Neutrophil (primary cell): ENCODE measurements at regions not wholly inside any gene's neighbourhood (a gene's known extent, or its start where the extent isn't known, plus 50 kb on each side); places are given as distances from the start of the nearest gene placed in this dataset.

Source experiments
- H3K27ac ChIP-seq: fragments of 200-600 bp; sonication (generic); 2 replicates; pipeline ENCODE4 v1.5.1; 2016; ENCODE audit warnings: mild to moderate bottlenecking, moderate library complexity
- H3K27me3 ChIP-seq: fragments of 200-600 bp; sonication (generic); 2 replicates; pipeline ENCODE4 v1.6.0; 2016; ENCODE audit warnings: mild to moderate bottlenecking
- H3K36me3 ChIP-seq: fragments of 200-600 bp; sonication (generic); 2 replicates; pipeline ENCODE4 v1.5.1; 2017
- H3K4me1 ChIP-seq, 2 experiments: fragments of 200-600 bp in 1 of 2; sonication (generic) in 1 of 2; 1 replicate in 1 of 2; 2 replicates in 1 of 2; pipeline versions ENCODE4 v1.5.1 to v1.6.1; 2013 to 2016; ENCODE audit warnings: low read depth in 1 of 2, low read length in 1 of 2, mild to moderate bottlenecking in 1 of 2, moderate library complexity in 1 of 2; ENCODE audit not compliant: control insufficient read depth in 1 of 2, insufficient read depth in 1 of 2
- H3K4me3 ChIP-seq, 2 experiments: fragments of 200-600 bp in 1 of 2; sonication (generic) in 1 of 2; 1 replicate in 1 of 2; 2 replicates in 1 of 2; pipeline ENCODE4 v1.5.1; 2013 to 2016; ENCODE audit warnings: low read depth in 1 of 2, low read length in 1 of 2, mild to moderate bottlenecking in 1 of 2, moderate library complexity in 1 of 2
- H3K9me3 ChIP-seq: fragments of 200-600 bp; sonication (generic); 2 replicates; pipeline ENCODE4 v1.5.1; 2016
- CTCF ChIP-seq: fragments of 200-600 bp; sonication (generic); IDR thresholded peaks from 2 replicates; pipeline ENCODE4 v1.5.1; 2016; ENCODE audit warnings: antibody characterized with exemption

DNA sequence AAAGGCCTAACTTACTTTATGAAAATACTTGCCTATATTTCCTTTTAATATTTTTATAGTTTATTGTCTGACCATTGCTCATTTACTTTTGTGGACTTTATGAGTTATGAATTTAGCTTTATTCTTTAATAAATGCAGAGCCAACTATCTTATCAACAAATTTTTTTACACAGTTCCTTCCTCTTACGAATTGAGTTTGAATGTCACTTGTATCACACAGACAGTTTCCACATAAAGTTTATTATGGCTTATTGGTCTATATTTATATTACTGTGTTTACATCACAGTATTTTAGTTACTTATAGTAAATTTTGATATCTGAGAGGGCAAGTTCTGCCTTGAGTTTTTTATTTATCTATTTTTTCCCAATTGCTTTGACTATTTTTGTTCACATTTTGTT is 450.6 kb downstream of the C4orf33 start:
- TF ChIP-seq CTCF = no peak
- Histone ChIP-seq H3K9me3 (no peaks in the 10 kb centered on the region), H3K27me3 (no peaks in the 10 kb centered on the region), H3K4me3 (no peak overlapping the region), H3K27ac (no peak overlapping the region), H3K36me3 (no peaks in the 10 kb centered on the region), H3K4me1 (no peaks in the 10 kb centered on the region)

DNA sequence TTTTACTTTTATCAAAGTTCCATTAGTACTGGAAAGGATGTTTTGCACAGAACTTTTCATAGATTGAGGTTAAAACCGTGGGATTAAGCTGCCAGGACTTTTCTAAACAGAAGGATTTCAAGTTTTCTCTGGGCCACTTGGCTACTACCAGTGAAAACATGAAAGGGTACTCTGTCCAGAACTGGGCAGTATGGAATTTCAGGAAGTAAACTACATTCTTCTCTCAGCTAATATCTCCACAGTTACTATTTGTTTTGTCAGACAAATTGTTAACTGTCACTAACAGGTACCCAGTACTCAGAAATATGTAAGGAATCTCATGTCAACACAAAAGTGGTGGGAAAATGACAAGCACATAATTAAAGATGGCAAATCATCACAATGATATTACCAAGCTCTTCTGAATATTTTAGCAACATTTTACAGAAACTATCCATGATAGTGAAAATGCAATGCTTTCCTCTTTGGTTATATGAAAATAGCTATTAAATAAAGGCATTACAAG is 454.4 kb downstream of the C4orf33 start:
- no peak for TF ChIP-seq CTCF
- Histone ChIP-seq H3K36me3 (no peaks in the 10 kb centered on the region), H3K9me3 (no peaks in the 10 kb centered on the region), H3K27me3 (no peaks in the 10 kb centered on the region), H3K27ac (no peak overlapping the region), H3K4me1 (no peaks in the 10 kb centered on the region), H3K4me3 (no peak overlapping the region)

DNA sequence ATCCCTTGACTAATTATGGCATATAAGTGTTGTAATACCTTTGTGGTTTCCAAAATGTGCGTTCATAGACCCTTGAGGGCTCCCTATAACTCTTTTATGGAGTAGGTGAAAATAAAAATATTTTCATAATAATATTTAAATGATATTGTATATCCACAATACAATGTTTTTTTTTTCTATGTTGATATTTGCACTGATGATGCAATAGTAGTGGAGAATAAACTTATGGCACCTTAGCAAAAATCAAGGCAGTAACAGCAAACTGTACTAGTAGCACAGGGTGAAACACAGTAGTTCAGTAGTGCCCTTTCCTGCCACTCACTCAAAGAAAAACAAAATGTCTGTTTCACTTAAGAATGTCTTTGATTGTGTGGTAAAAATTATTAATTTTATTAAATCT is 465.3 kb downstream of the C4orf33 start:
- no peak overlapping the region for H3K4me3 ChIP-seq
- H3K4me1 ChIP-seq = no peaks in the 10 kb centered on the region
- no peaks in the 10 kb centered on the region for H3K9me3 ChIP-seq
- no peaks in the 10 kb centered on the region for H3K36me3 ChIP-seq
- no peak for TF ChIP-seq CTCF
- H3K27me3 ChIP-seq = no peaks in the 10 kb centered on the region
- no peak overlapping the region for H3K27ac ChIP-seq

- no peaks in the 10 kb centered on the region for H3K27me3 ChIP-seq
- no peak overlapping the region for H3K27ac ChIP-seq
- no peaks in the 10 kb centered on the region for H3K4me1 ChIP-seq
- no peaks in the 10 kb centered on the region for H3K9me3 ChIP-seq
- no peak overlapping the region for H3K4me3 ChIP-seq
- H3K36me3 ChIP-seq = no peaks in the 10 kb centered on the region
- TF ChIP-seq CTCF = no peak
Observed at GRCh38 chr4:129561886-129562671, 466.1 kb downstream of the C4orf33 start.

DNA sequence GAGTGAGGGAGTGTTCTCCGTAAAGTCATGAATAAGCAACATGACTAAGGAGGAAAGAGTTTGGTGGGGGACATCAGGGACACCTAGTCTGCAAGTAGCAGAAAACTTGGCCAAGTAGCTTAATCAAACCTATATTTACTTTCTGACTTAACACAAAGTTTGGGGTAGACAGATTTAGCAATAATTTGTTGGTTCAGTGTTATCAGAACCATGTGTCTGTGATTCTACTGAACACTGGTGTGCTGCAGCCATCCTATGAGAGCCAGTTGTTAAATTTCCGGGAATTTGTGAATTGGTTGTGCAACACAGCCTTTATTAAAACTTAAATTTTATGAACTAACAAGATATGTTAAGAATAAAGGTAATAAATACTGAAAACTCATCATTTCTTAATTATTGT is 469.3 kb downstream of the C4orf33 start:
- Histone ChIP-seq H3K36me3 (no peaks in the 10 kb centered on the region), H3K4me1 (no peaks in the 10 kb centered on the region), H3K4me3 (no peak overlapping the region), H3K9me3 (no peaks in the 10 kb centered on the region), H3K27me3 (no peaks in the 10 kb centered on the region), H3K27ac (no peak overlapping the region)
- TF ChIP-seq CTCF = no peak
